ENCODE measurements at regions not wholly inside any gene's neighbourhood (a gene's known extent, or its start where the extent isn't known, plus 50 kb on each side); places are given as distances from the start of the nearest gene placed in this dataset.
"Not testable (repeated sequence)": the region's sequence is repeated elsewhere in the genome, so short reads cannot be mapped to it uniquely, and the experiment has no call there.

- TF ChIP-seq CTCF, POLR2A (IDR thresholded peaks at IDR 0.05): not testable (repeated sequence)
Observed at GRCh38 chr21:6139862-6140261, 4381.5 kb upstream of the TPTE start.

All from lower leg skin (tissue), 3 donors.